Stimulated activated CD4-positive, alpha-beta T cell treated with anti-CD3 and anti-CD28 coated beads, Interleukin-12 subunit alpha, Interleukin-12 subunit beta, amount 100 ng/mL, for 48 hours (primary cell): ENCODE measurements at regions not wholly inside any gene's neighbourhood (a gene's known extent, or its start where the extent isn't known, plus 50 kb on each side); places are given as distances from the start of the nearest gene placed in this dataset.

Experiments used
- DNase-seq, 3 donors: peaks; one replicate each; pipeline ENCODE4 v3.0.0-alpha.2; 2020; ENCODE audit warnings: low read depth in 2 of 3, low spot score in 1 of 3

- DNase-seq, result no peak
These were observed 393.4 kb upstream of the IRX4 start for GRCh38 chr5:2276101-2276500.

DNA sequence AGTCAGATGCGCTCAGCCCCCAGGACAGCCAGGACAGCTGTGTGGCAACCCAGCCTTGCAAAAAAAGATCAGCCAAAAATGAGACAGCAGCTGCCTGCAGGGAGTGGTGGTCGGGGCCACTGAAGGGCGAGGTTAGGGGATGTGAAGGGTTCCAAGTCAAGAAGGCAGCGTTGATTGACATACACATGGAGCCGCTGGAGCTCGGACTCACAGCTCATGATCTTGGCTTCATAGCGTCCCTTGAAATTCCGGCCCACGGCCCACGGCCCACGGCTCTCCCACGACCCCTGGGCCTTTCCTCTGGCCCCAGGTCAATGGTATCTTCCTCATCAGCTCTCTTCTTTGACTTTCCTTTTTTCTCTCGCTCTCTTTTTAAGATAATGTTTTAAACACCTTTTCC is 390.0 kb upstream of the IRX4 start:
- no peak for DNase-seq

GRCh38 chr5:2272039-2272438 is 389.3 kb upstream of the IRX4 start:
- no peak for DNase-seq

- DNase-seq, result no peak
These were observed 388.6 kb upstream of the IRX4 start for GRCh38 chr5:2271316-2271715.

DNA sequence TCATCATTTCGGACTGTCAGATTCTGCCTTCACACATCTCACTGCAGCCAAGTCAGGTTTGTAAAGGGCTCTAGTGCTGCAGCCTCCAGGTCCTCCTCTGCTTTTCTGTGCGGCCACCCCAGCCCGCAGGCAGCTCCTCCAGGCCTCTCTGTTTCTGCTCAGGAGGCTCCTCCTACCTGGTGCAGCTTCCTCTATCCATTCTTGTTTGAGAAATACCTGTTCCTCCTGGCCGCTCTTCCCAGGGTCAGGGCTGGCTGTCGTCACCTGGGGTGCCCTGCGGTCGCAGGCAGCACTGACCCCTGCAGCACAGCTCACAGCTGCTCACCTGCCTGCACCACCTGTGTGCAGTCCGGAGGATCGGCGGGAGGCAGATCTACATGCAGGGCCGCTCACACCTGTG is 387.7 kb upstream of the IRX4 start:
- no peak for DNase-seq

- DNase-seq, result no peak
These were observed 386.9 kb upstream of the IRX4 start for GRCh38 chr5:2269656-2270055.

DNA sequence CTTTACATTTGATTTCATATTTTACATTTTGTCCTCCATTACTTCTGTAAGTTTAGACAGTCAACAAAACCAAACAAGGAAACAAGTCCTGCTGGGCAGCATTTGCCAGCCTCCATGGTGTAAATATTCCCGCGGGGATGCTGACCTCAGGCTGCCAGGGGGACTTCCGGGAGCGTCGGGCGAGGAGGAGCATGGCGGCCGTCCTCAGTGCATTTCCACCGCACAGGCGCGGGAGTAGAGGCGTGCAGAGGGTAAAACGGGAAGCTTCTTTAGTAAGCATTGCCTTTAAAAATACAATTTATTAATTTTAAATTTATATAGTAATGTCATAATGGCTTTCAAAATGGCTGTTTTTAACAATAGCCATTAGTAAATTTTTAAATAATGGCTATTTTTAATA is 385.3 kb upstream of the IRX4 start:
- DNase-seq, result no peak

- no peak for DNase-seq
These were observed 384.0 kb upstream of the IRX4 start for GRCh38 chr5:2266641-2267240.

- no peak for DNase-seq
These were observed 382.6 kb upstream of the IRX4 start for GRCh38 chr5:2265341-2265740.

- no peak for DNase-seq
These were observed 381.0 kb upstream of the IRX4 start for GRCh38 chr5:2263763-2264162.

- no peak for DNase-seq
These were observed 379.9 kb upstream of the IRX4 start for GRCh38 chr5:2262620-2263019.

DNA sequence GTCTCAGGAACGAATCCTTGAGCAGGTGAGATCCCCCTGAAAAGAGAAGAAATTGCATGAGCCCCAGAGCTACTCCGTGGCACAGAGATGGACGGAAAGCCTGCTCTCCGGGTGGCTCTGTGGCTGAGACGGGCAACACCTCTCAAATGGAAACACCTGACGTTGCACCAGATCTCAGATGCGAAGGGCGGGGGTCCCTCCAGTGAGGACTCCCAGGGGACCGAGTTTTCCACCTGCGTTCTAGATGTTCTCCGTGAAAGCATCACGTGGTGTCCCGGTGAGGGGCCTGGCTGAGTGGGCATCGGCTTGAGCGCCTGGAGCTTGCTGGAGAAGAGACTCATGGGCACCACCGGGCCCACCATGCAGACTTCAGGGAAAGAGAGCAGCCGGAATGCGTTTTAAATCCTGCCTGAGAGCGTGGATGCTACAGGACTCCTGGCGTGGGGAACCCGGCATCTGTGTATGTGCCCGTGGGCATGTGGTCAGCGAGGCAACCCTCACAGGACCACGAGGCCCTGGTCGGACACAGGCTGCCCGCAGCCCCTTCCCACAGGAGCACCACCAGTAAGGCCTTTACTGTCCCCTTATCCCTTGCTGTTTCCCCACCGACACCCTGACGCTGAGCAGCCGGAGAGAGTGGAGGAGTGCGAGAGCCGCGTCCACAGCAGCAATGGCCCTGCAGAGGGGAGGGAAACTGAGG is 378.4 kb upstream of the IRX4 start:
- DNase-seq, result no peak

DNA sequence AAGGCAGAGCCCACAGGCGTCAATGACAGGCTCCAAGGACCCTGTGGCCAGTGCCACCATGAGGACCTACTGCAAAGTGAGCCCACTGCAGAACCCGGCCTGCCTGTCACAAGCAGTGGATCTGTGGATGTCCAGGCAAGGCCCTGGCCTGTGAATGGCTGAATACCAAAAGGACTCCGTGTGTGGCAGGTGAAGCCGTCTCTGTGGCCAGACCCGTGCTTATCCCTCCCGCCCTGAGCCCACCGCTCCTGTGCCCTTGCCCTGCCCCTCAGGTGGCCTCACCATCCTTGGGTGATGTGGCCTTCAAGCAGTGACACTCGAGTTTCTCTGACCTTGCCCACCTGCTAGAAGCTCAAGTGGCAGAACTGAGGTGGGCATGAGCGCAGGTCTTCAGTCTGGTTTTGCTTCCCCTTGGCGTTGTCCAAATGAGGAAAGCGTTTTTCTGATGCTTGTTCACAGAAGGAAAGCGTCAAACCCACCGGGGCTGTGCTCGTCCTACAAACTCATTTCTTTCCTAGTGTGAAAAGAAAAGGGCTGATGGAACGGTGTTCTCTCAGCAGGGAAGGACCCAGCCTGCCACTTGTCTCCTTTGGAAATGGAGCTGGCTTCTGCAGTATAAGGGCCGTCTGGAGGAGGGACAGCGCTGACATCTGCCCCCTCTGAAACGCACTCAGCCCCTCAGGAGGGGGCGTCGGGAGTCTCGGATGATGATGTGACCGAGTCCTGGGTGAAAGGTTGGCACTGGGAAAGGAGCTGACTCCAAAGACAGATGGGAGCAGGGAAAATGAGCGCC is 377.7 kb upstream of the IRX4 start:
- no peak for DNase-seq

DNA sequence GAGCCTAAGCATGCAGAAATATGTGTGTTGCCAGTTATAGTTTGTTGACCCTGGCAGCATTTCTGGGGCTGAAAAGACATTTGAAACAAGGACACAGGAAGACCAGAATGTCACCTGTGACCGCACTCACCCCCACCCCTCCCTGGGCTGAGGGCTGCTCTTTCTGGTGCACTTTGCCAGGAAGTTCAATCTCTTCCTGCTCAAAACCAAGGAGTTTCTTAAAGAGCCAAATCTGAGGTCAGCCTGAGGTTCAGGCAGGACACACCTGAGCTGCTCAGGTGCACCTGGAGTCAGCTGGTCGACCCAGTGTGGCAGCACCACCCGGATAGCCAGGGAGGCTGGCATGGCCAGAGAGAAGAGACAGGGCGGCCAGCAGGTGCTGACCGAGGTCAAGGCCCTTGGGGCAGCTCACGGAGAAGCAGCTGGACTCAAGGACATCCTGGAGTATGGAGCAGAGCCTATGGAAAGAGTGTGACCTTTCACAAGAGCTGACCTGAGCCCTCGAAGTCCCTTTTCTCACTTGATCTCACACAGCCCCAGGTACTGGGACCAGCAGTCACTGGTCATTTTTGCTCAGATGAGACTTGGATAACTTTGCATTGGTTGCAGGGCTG is 376.9 kb upstream of the IRX4 start:
- no peak for DNase-seq

DNA sequence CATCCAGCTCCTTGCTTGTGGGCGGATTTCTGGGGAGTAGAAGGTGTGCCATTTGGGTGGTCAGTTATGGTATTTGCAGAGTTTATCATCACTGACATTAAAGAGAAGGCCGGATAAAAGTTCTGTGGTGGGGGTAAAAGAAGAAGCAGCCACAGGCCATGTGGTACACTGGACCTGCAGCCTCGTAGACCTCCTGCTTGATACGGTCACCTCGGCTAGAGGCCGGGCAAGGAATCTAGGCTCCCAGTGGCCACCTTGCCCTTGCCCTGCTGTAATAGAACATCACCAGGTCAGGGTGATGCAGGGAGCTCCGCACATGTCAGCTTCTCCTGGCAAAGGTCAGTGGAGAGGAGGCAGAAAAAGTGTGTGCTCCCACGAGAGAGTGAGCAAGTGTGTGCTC is 376.1 kb upstream of the IRX4 start:
- DNase-seq, result no peak

DNA sequence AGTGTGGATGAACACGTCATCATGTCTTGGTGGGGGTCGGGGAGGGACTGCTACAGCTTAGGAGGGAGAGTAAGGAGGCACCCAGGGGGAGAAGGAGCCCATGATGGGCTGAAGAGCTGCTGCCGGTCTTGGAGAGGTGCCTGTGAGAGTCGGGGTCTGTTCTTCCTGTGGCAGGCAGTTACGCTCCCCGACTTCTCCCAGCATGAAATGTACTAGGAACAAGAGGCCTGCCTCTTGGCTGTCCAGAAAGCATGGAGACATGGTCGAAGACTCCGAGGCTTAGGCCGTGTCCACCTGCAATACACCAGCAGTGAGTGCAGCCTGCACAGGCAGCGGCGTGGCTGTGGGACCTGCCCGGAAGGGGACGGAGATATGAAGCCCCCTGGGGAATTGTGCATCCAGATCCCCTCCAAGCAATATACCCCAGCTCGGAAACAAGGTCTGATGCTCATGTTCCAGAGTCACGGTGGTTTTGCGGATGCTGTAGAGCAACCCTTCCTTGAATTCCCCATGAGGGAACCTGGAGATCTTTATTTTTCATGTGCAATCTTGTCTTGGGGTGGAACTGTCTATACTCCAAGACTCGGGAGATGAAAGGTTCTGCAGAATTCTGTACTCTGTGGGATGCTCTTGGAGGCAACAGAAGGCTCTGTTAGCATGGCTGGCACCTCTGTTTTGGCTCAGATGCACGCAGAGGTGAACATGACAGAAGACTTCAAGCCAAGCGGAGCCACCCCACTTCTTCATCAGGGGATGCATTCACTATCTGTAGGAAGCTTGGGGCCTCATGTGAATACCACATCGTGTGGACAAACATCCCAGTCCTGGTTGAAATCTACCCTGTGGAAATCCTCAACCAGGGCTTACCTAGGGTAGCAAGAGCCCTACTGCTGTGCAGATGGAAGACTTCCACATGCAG is 374.9 kb upstream of the IRX4 start:
- DNase-seq, result no peak

- DNase-seq, result no peak
These were observed 374.1 kb upstream of the IRX4 start for GRCh38 chr5:2256691-2257280.

- DNase-seq, result no peak
These were observed 373.4 kb upstream of the IRX4 start for GRCh38 chr5:2255915-2256690.

DNA sequence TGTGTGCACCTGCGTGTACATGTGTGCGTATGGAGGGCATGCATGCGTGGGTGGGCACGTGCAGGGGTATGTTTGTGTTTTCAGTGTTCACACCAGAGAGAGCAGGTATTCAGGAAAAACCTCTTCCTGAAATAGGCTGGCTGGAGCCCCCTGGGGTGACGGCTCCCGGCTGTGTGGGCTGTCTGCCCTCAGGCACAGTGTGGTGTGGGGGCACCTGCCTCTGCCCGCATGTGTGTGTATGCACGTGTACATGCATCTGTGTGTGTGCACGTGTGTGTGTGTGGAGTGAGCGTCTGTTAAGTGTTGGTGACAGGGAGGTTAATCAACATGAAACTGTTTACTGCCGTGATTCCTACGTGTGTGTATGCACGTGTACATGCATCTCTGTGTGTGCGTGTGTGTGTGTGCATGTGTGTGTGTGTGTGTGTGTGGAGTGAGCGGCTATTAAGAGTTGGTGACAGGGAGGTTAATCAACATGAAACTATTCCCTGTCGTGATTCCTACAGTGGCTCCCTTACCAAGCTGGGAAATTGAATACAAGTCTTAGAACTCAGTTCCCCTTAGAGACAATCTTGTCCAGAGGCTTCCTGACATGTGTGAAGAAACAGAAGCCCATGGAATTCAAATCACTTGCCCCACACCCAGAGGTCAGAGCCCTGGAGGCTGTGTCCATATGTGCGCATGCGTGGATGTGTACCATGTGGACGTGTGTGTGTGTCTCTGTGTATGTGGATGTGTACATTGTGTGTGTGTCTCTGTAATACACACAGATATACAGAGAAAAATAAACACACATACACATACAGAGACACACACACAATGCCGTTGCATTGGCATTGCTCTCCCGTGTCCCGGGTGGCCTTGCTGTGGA is 372.4 kb upstream of the IRX4 start:
- DNase-seq, result no peak
